ENCODE measurements at regions not wholly inside any gene's neighbourhood (a gene's known extent, or its start where the extent isn't known, plus 50 kb on each side); places are given as distances from the start of the nearest gene placed in this dataset.
"Not testable (repeated sequence)": the region's sequence is repeated elsewhere in the genome, so short reads cannot be mapped to it uniquely, and the experiment has no call there.

DNA sequence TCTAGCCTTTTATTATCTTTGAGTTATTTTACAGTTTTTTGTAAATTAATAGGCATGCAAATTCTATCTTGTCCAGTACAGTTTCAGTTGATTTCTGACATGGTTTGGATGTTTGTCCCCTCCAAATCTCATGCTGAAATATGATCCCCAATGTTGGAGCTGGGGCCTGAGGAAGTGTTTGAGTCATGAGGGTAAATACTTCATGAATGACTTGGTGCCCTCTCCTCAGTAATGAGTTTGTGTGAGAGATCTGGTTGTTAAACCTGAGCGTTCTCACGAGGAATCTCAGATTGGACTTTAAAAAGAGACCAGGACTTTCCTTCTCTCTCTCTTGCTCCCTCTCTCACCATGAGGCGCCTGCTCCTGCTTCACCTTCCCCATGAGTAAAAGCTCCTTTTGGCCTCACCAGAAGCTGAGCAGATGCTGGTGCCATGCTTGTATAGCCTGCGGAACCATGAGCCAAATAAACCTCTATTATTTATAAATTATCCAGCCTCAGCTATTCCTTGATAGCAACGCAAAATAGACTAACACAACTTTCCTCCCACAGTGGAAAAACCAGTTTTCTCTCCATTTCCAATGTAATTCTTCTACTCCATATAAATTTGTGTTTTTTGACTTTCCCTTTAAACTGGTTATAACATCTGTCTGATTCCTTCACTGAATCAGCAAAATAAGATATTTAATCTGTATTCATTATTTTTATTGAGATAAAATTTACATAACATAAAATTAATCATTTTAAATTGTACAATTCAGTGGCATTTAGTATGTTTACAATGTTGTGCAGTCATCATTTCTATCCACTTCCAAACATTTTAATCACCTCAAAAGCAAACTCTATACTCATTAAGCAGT, 78.7 kb upstream of the PRSS16 start:
- peaks cover 0 to 4% (median 0%) of the 10 kb centered on the region in 3 donors for H3K9me3 ChIP-seq (replicated peaks in 1 of 3)
- 70 to 85% (median 78%) methylated on average over 5 of the region's 5 CpGs for WGBS, 4 donors
- no peak overlapping the region for H3K27ac ChIP-seq
- H3K4me3 ChIP-seq, result no peak overlapping the region
- H3K27me3 ChIP-seq, result no peaks in the 10 kb centered on the region
- no peak for TF ChIP-seq POLR2A (IDR thresholded peaks at IDR 0.05)
- TF ChIP-seq, protein P1, sequence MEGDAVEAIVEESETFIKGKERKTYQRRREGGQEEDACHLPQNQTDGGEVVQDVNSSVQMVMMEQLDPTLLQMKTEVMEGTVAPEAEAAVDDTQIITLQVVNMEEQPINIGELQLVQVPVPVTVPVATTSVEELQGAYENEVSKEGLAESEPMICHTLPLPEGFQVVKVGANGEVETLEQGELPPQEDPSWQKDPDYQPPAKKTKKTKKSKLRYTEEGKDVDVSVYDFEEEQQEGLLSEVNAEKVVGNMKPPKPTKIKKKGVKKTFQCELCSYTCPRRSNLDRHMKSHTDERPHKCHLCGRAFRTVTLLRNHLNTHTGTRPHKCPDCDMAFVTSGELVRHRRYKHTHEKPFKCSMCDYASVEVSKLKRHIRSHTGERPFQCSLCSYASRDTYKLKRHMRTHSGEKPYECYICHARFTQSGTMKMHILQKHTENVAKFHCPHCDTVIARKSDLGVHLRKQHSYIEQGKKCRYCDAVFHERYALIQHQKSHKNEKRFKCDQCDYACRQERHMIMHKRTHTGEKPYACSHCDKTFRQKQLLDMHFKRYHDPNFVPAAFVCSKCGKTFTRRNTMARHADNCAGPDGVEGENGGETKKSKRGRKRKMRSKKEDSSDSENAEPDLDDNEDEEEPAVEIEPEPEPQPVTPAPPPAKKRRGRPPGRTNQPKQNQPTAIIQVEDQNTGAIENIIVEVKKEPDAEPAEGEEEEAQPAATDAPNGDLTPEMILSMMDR (IDR thresholded peaks at IDR 0.05), result no peak
- intact Hi-C loops (cut with DNase I), result no loop called here
- no peaks in the 10 kb centered on the region for H3K36me3 ChIP-seq (replicated peaks in 1 of 2)
- no peaks in the 10 kb centered on the region for H3K4me1 ChIP-seq (replicated peaks in 1 of 2)
- DNase-seq, result no peak

DNA sequence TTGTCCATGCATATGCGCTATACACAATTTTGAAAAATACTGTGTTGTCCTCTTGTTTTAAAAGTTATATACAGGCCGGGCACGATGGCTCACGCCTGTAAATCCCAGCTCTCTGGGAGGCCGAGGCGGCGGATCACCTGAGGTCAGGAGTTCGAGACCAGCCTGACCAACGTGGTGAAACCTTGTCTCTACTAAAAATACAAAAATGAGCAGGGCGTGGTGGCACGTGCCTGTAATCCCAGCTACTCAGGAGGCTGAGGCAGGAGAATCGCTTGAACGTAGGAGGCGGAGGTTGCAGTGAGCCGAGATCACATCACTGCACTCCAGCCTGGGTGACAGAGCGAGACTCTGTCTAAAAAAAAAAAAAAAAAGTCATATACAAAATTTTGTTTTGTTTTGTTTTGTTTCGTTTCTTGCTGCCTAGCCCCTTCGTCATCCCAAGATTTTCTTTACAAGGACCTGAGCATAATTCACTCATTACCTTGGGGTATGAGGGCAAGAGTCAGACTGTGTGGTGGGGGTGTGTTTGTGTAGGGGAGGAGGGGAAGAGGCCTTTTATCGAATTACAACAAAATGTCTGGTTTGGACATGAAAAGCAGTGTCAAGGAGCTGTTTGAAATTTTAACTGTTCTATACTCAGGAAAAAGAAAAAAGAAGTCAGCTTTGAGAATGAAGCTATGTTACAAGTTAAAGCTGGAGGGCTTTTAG, 74.8 kb upstream of the PRSS16 start:
- H3K27ac ChIP-seq; H3K9me3 ChIP-seq (replicated peaks in 1 of 3); H3K27me3 ChIP-seq; H3K4me1 ChIP-seq (replicated peaks in 1 of 2); intact Hi-C loops (cut with DNase I); H3K4me3 ChIP-seq; H3K36me3 ChIP-seq (replicated peaks in 1 of 2); DNase-seq: not testable (repeated sequence)
- WGBS, 4 donors, result 84 to 86% (median 85%) methylated on average over 19 of the region's 19 CpGs

DNA sequence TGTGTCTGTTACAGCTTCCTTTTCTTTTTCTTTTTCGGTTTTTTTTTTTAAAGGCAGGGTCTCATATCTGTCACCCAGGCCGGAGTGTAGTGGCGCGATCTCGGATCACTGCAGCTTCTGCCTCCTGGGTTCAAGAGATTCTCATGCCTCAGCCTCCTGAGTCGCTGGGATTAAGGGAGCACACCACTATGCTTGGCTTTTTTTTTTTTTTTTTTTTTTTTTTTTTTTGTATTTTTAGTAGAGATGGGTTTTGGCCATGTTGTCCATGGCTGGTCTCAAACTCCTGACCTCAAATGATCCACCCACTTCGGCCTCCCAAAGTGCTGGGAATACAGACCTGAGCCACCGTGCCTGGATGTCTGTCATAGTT, 74.3 kb upstream of the PRSS16 start:
- 82 to 87% (median 87%) methylated on average over 8 of the region's 8 CpGs for WGBS, 4 donors
- H3K4me1 ChIP-seq (replicated peaks in 1 of 2); DNase-seq; intact Hi-C loops (cut with DNase I); H3K9me3 ChIP-seq (replicated peaks in 1 of 3); H3K27ac ChIP-seq; H3K36me3 ChIP-seq (replicated peaks in 1 of 2); H3K27me3 ChIP-seq; H3K4me3 ChIP-seq: not testable (repeated sequence)

DNA sequence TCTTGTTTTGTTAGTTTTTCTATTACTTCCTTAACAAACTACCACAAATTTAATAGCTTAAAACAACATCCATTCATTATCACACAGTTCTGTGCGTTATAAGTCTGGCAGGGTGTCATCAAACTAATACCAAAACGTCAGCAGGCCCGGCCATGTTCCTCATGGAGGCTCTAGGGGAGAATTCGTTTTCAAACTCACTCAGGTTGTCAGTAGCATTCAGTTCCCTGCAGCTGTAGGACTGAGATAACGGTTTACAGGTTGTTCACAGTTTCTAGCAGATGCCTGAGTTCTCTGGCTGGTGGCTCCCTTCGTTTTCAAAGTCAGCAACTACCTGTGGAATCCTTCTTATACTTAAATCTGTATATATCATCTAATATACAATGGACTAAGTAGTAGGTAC, 72.5 kb upstream of the PRSS16 start:
- H3K27ac ChIP-seq, result no peak overlapping the region
- no peaks in the 10 kb centered on the region for H3K27me3 ChIP-seq
- no peaks in the 10 kb centered on the region for H3K36me3 ChIP-seq (replicated peaks in 1 of 2)
- peaks cover 5 to 16% of the 10 kb centered on the region in 2 donors for H3K4me1 ChIP-seq (replicated peaks in 1 of 2)
- no peak for TF ChIP-seq POLR2A (IDR thresholded peaks at IDR 0.05)
- TF ChIP-seq, protein P1 (IDR thresholded peaks at IDR 0.05), result no peak
- intact Hi-C loops (cut with DNase I), result no loop called here
- WGBS, 4 donors, result 62 to 74% (median 70%) methylated on average over 6 of the region's 6 CpGs
- H3K9me3 ChIP-seq (replicated peaks in 1 of 3), result peaks cover 0 to under 1% (median 0%) of the 10 kb centered on the region in 3 donors
- no peak overlapping the region for H3K4me3 ChIP-seq
- no peak for DNase-seq

DNA sequence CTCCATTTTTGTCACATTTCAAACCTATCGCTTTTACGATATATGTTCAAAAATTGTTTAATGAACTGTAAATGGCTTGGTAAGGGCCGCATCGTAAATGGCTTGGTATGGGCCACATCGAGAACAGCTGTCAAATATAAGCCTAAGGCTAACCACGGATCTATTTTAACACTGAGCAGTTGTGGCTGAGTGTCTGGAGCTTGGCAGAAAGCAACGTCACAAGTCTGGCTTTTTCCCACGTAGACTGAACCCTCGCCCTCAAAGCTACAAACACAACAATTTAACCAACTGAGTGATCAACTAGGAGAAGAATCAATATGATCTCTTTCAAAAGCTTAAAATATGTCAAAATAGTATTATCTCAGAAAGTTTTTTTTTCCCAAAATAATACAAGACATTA, 71.4 kb upstream of the PRSS16 start:
- Histone ChIP-seq H3K27me3 (no peaks in the 10 kb centered on the region), H3K4me3 (no peak overlapping the region), H3K36me3 (replicated peaks in 1 of 2) (no peaks in the 10 kb centered on the region), H3K27ac (no peak overlapping the region), H3K9me3 (replicated peaks in 1 of 3) (no peaks in the 10 kb centered on the region), H3K4me1 (replicated peaks in 1 of 2) (peaks cover 5 to 16% of the 10 kb centered on the region in 2 donors)
- WGBS, 4 donors, result 55 to 63% (median 61%) methylated on average over 9 of the region's 9 CpGs
- no peak for DNase-seq
- TF ChIP-seq POLR2A (IDR thresholded peaks at IDR 0.05), result no peak
- TF ChIP-seq, protein P1 (IDR thresholded peaks at IDR 0.05), result no peak
- intact Hi-C loops (cut with DNase I), result no loop called here

Measured in adrenal gland (tissue), 9 donors.